Keratinocyte (primary cell): ENCODE measurements at regions not wholly inside any gene's neighbourhood (a gene's known extent, or its start where the extent isn't known, plus 50 kb on each side); places are given as distances from the start of the nearest gene placed in this dataset.

Experiments
- DNase-seq: peaks from one replicate; pipeline ENCODE4 v3.0.0-alpha.2; 2011; ENCODE audit warnings: low read depth, missing footprints, low spot score
- FAIRE-seq: peaks from 2 replicates; lab custom pipeline; 2011; peaks lifted over from hg19 to GRCh38; lab: Jason Lieb, UNC
- H2AFZ ChIP-seq: 2 replicates; pipeline ENCODE4 v1.6.0; 2012; ENCODE audit warnings: low read length, control low read depth, inconsistent platforms; ENCODE audit not compliant: control insufficient read depth
- H3K27ac ChIP-seq: 2 replicates; pipeline ENCODE4 v1.5.1; 2011; ENCODE audit warnings: low read length; ENCODE audit not compliant: control insufficient read depth, insufficient read depth
- H3K27me3 ChIP-seq: 3 replicates; pipeline ENCODE4 v1.6.0; 2011; ENCODE audit warnings: low read length; ENCODE audit not compliant: control insufficient read depth, insufficient read depth; ENCODE audit errors: extremely low read depth
- H3K36me3 ChIP-seq, 2 experiments: 2 replicates in 1 of 2; 3 replicates in 1 of 2; pipeline ENCODE4 v1.5.1; 2011; ENCODE audit warnings: low read length in 2 of 2, mild to moderate bottlenecking in 1 of 2; ENCODE audit not compliant: control insufficient read depth in 2 of 2, insufficient read depth in 2 of 2; ENCODE audit errors: extremely low read depth in 1 of 2
- H3K4me1 ChIP-seq: 3 replicates; pipeline ENCODE4 v1.5.1; 2011; ENCODE audit warnings: low read length; ENCODE audit not compliant: control insufficient read depth, insufficient read depth; ENCODE audit errors: extremely low read depth
- H3K4me2 ChIP-seq: 3 replicates; pipeline ENCODE4 v1.6.0; 2011; ENCODE audit warnings: low read depth, low read length; ENCODE audit not compliant: control insufficient read depth, insufficient read depth; ENCODE audit errors: extremely low read depth
- H3K4me3 ChIP-seq, 3 experiments: fragments of 200-600 bp in 1 of 3; sonication (generic) in 1 of 3; 2 replicates in 2 of 3; 3 replicates in 1 of 3; pipeline ENCODE4 v1.5.1; 2011 to 2016; ENCODE audit warnings: low read length in 3 of 3, mild to moderate bottlenecking in 3 of 3, control low read depth in 2 of 3, inconsistent platforms in 1 of 3, low read depth in 1 of 3, mixed read lengths in 1 of 3, mixed run types in 1 of 3, moderate library complexity in 1 of 3; ENCODE audit not compliant: control insufficient read depth in 2 of 3, insufficient read depth in 2 of 3; ENCODE audit errors: extremely low read depth in 1 of 3
- H3K79me2 ChIP-seq: 2 replicates; pipeline ENCODE4 v1.6.0; 2012; ENCODE audit warnings: low read length; ENCODE audit not compliant: control insufficient read depth, insufficient read depth
- H3K9ac ChIP-seq: 3 replicates; pipeline ENCODE4 v1.6.0; 2011; ENCODE audit warnings: low read length; ENCODE audit not compliant: control insufficient read depth, insufficient read depth; ENCODE audit errors: extremely low read depth
- H3K9me1 ChIP-seq: 3 replicates; pipeline ENCODE4 v1.6.0; 2011; ENCODE audit warnings: low read length; ENCODE audit not compliant: control insufficient read depth, insufficient read depth; ENCODE audit errors: extremely low read depth
- H3K9me3 ChIP-seq: 2 replicates; pipeline ENCODE4 v1.5.1; 2012; ENCODE audit warnings: low read depth, low read length; ENCODE audit not compliant: control insufficient read depth
- H4K20me1 ChIP-seq: 3 replicates; pipeline ENCODE4 v1.6.0; 2011; ENCODE audit warnings: low read length; ENCODE audit not compliant: control insufficient read depth, insufficient read depth; ENCODE audit errors: extremely low read depth
- CTCF ChIP-seq, 3 experiments: IDR thresholded peaks in 1 of 3; conservative IDR thresholded peaks in 1 of 3; optimal IDR thresholded peaks in 1 of 3; 2 replicates in 2 of 3; 3 replicates in 1 of 3; pipeline versions ENCODE3 to v1.5.1; 2011; ENCODE audit warnings: low read length in 3 of 3, mild to moderate bottlenecking in 3 of 3, moderate library complexity in 2 of 3, control low read depth in 1 of 3, inconsistent platforms in 1 of 3; ENCODE audit not compliant: insufficient read depth in 2 of 3; ENCODE audit errors: extremely low read depth in 1 of 3
- EZH2 ChIP-seq: IDR thresholded peaks from one replicate; pipeline ENCODE4 v1.6.1; 2012; ENCODE audit warnings: inconsistent platforms, mild to moderate bottlenecking, low read length, moderate library complexity
- dilution Hi-C: fragments of 300-500 bp; cut with MboI; formaldehyde crosslinking; loops from one replicate; pipeline ENCODE4 v1.7.0; 2020; ENCODE audit warnings: low sequenced_read_pairs; ENCODE audit not compliant: extremely low pct_ligation_motif_present

- H3K9me1 ChIP-seq = no peaks in the 10 kb centered on the region
- no peak overlapping the region for H3K4me2 ChIP-seq
- no peaks in the 10 kb centered on the region for H3K9me3 ChIP-seq
- no peak overlapping the region for H2AFZ ChIP-seq
- H3K79me2 ChIP-seq = no peaks in the 10 kb centered on the region
- no peak for TF ChIP-seq EZH2
- no peak for TF ChIP-seq CTCF (optimal IDR thresholded peaks at IDR 0.05 in 1 of 3, IDR thresholded peaks at IDR 0.05 in 1 of 3, conservative IDR thresholded peaks at IDR 0.05 in 1 of 3; ENCODE audit: extremely low read depth in 1 of 3, insufficient read depth in 2 of 3, low read length in 3 of 3)
- H3K27ac ChIP-seq = no peak overlapping the region
- no peaks in the 10 kb centered on the region for H3K4me1 ChIP-seq
- H3K4me3 ChIP-seq = no peak overlapping the region
- FAIRE-seq = no peak
- H3K9ac ChIP-seq = no peak overlapping the region
- H4K20me1 ChIP-seq = no peaks in the 10 kb centered on the region
- dilution Hi-C loops = no loop called here
- no peaks in the 10 kb centered on the region for H3K27me3 ChIP-seq
- no peak for DNase-seq
- H3K36me3 ChIP-seq = no peaks in the 10 kb centered on the region
Observed at GRCh38 chr4:135497563-135498152, 1296.1 kb upstream of the PABPC4L start.

DNA sequence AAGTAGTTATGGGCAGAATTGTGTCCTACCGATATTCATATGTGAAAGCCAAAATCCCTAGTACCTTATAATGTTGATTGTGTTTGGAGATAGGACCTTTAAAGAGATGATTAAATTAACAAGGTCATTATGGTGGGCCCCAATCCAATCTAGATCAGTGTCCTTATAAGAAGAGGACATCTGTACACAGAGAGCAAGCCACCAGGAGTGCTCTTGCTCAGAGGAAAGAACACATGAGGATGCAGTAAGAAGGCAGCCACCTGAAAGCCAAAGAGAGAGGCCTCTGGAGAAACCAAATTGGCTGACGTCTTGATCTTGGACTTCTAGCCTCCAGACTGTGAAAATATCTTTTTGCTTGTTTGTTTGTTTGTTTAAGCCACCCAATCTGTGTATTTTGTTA lies 1290.8 kb upstream of the PABPC4L start:
- H2AFZ ChIP-seq = no peak overlapping the region
- H3K9me3 ChIP-seq = no peaks in the 10 kb centered on the region
- H3K27ac ChIP-seq = no peak overlapping the region
- dilution Hi-C loops = no loop called here
- H3K36me3 ChIP-seq = no peaks in the 10 kb centered on the region
- H4K20me1 ChIP-seq = no peaks in the 10 kb centered on the region
- no peaks in the 10 kb centered on the region for H3K79me2 ChIP-seq
- no peaks in the 10 kb centered on the region for H3K27me3 ChIP-seq
- H3K4me1 ChIP-seq = no peaks in the 10 kb centered on the region
- H3K4me2 ChIP-seq = no peak overlapping the region
- TF ChIP-seq EZH2 = no peak
- no peak for TF ChIP-seq CTCF (optimal IDR thresholded peaks at IDR 0.05 in 1 of 3, IDR thresholded peaks at IDR 0.05 in 1 of 3, conservative IDR thresholded peaks at IDR 0.05 in 1 of 3; ENCODE audit: extremely low read depth in 1 of 3, insufficient read depth in 2 of 3, low read length in 3 of 3)
- H3K9ac ChIP-seq = no peak overlapping the region
- no peak overlapping the region for H3K4me3 ChIP-seq
- DNase-seq (no peak), FAIRE-seq (no peak)
- H3K9me1 ChIP-seq = no peaks in the 10 kb centered on the region
